Fibroblast of villous mesenchyme (primary cell): ENCODE measurements at regions not wholly inside any gene's neighbourhood (a gene's known extent, or its start where the extent isn't known, plus 50 kb on each side); places are given as distances from the start of the nearest gene placed in this dataset.
"Not testable (repeated sequence)": the region's sequence is repeated elsewhere in the genome, so short reads cannot be mapped to it uniquely, and the experiment has no call there.

Experiments used
- DNase-seq: peaks from one replicate; pipeline ENCODE4 v3.0.0-alpha.2; 2010; ENCODE audit warnings: low read depth
- H3K4me3 ChIP-seq: 2 replicates; pipeline ENCODE4 v1.5.1; 2011; ENCODE audit warnings: low read depth, mild to moderate bottlenecking, low read length
- TF ChIP-seq, protein P1 (sequence below): IDR thresholded peaks from 2 replicates; pipeline ENCODE4 v1.5.1; 2012; ENCODE audit warnings: low read depth, mild to moderate bottlenecking, low read length; ENCODE audit not compliant: insufficient read depth

DNA sequence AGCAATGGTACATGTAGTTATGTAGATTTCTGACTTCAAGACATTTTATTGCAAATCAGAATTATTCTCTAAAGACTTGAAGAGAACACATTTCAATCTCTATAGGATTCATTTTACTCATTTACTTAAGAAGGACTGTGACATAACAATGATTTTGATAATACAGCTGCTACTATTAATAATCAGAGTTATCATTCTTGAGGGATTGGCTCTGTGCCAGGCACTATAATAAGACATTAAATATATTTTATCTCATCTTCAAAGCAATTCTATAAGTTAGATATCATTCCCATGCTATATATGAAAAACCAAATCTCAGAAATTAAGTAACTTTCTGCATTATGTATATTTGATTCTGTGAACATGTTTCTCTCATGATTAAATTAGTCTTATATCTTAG is 103.7 kb upstream of the CALCR start:
- H3K4me3 ChIP-seq: no peak overlapping the region
- no peak for DNase-seq
- TF ChIP-seq, protein P1, sequence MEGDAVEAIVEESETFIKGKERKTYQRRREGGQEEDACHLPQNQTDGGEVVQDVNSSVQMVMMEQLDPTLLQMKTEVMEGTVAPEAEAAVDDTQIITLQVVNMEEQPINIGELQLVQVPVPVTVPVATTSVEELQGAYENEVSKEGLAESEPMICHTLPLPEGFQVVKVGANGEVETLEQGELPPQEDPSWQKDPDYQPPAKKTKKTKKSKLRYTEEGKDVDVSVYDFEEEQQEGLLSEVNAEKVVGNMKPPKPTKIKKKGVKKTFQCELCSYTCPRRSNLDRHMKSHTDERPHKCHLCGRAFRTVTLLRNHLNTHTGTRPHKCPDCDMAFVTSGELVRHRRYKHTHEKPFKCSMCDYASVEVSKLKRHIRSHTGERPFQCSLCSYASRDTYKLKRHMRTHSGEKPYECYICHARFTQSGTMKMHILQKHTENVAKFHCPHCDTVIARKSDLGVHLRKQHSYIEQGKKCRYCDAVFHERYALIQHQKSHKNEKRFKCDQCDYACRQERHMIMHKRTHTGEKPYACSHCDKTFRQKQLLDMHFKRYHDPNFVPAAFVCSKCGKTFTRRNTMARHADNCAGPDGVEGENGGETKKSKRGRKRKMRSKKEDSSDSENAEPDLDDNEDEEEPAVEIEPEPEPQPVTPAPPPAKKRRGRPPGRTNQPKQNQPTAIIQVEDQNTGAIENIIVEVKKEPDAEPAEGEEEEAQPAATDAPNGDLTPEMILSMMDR: no peak

DNA sequence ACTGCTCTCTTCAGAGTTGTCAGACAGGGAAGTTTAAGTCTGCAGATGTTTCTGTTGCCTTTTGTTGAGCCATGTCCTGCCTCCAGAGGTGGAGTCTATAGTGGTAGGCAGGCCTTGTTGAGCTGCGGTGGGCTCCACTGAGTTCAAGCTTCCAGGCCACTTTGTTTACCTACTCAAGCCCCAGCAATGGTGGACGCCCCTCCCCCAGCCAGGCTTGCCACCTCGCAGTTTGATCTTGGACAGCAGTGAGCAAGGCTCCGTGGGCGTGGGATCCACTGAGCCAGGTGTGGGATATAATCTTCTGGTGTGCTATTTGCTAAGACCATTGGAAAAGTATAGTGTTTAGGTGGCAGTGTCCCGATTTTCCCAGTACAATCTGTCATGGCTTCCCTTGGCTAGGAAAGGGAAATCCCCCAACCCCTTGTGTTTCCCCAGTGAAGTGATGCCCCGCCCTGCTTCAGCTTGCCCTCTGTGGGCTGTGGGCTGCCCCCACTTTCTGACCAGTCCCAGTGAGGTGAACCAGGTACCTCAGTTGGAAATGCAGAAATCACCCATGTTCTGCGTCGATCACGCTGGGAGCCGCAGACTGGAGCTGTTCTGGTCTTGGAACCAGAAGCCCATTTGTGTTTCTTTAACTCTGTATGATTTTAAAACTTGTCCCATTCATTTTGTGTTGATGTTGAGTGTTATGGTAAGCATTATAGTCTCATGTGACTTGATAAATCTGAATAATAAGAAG is 89.2 kb upstream of the CALCR start:
- H3K4me3 ChIP-seq: no peak overlapping the region
- DNase-seq: no peak
- TF ChIP-seq, protein P1: no peak

DNA sequence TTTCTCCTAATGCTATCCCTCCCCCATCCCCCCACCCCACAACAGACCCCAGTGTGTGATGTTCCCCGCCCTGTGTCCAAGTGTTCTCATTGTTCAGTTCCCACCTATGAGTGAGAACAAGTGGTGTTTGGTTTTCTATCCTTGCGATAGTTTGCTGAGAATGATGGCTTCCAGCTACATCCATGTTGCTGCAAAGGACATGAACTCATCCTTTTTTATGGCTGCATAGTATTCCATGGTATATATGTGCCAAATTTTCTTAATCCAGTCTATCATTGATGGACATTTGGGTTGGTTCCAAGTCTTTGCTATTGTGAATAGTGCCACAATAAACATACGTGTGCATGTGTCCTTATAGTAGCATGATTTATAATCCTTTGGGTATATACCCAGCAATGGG is 83.6 kb upstream of the CALCR start:
- H3K4me3 ChIP-seq, DNase-seq: not testable (repeated sequence)

DNA sequence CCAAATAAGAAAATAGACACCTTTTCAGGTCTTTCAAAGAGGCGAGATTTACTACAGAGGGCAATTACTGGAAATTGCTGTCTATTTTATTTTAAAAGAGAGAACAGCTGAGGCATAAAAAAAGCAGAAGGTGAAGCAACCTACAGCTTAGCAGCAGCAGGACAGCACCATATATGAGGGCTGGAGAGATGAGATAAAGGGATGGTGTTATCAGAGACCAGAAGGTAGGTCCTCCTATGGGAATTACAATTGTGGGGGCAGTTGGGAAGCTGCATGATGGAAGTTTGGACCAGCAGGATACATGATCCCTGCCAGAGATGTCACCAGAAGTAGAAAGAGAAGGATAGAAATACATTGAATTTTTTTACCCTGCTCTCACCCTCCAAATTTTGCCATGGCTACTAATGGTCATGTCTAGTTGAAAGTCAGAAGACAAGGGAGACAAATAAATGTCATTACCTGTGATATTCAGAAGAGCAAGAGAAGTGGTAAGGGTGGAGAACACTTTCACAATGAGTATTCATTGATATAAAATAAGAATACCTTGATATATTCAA is 77.2 kb upstream of the CALCR start:
- no peak for DNase-seq
- TF ChIP-seq, protein P1: no peak

DNA sequence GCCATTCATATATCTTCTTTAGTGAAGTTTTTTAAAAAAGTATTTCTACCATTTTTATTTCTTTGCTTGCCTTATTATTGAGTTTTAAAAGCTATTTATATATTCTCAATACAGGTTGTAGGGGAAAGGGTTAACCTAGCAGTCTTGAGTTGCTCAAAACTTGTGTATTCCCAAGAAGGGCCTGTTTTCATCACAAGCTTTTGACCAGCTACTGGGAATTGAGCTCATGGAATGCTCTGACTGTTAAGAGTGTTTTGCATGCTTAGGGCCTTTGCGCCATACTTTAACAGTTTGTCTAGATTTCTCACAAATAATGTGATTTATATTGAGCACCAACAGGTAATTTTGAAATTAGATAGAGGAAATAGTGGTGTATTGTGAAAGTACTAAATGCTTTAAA is 72.0 kb upstream of the CALCR start:
- DNase-seq: no peak
- TF ChIP-seq, protein P1: no peak
- H3K4me3 ChIP-seq: no peak overlapping the region

More for the DNA sequence above, 77.2 kb upstream of the CALCR start:
- no peak overlapping the region for H3K4me3 ChIP-seq

DNA sequence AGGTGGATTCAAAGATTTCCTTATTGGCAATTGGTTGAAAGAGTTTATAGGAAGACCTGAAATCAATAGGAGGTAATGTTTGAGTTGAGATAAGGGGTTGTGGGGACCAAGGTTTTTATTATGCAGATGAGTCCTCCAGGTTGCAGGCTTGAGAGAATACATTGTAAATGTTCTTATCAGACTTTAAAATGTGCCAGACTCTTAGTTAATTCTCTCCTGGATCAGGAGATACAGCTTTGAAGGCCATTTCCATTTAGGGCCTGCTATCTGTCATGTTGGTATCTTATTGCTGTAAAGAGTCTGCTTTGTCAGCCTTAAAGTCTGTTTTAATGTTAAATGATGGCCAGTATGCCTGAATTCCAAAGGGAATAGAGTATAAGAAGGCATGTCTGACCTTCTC is 61.8 kb upstream of the CALCR start:
- no peak for DNase-seq
- TF ChIP-seq, protein P1: no peak

DNA sequence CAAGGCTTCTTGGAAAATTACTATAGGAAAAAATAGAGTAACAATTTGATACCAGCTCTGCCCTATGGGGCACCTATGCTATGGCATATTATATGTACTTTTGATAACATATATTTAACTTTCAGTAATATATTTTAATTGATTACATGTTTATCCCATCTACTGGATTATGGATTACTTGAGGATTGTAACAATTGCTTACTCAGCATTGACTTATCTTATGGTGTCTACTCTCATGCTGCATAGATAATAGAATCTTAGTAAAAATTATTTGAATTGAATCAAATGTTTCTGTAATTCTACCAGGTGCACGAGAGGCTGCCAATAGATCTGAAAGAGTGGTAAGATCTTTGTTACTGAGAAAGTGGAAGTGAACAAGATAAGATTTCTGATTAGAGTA is 57.8 kb upstream of the CALCR start:
- no peak for DNase-seq
- no peak overlapping the region for H3K4me3 ChIP-seq
- TF ChIP-seq, protein P1: no peak

More for the DNA sequence above, 61.8 kb upstream of the CALCR start:
- H3K4me3 ChIP-seq: no peak overlapping the region
